CD8-positive, alpha-beta memory T cell (primary cell): ENCODE measurements at regions not wholly inside any gene's neighbourhood (a gene's known extent, or its start where the extent isn't known, plus 50 kb on each side); places are given as distances from the start of the nearest gene placed in this dataset.

ENCODE experiments used
- CTCF ChIA-PET: fragments of 350-600 bp; sonication (Branson Sonifier 250); formaldehyde crosslinking; loops from one replicate; lab custom pipeline; 2021; ENCODE audit warnings: antibody characterized with exemption; lab: Charles Lee
- POLR2A ChIA-PET: fragments of 350-600 bp; sonication (Branson Sonifier 250); formaldehyde crosslinking; loops from one replicate; lab custom pipeline; 2021; ENCODE audit warnings: antibody characterized with exemption; lab: Charles Lee
- DNase-seq, 5 donors: peaks; one replicate each; pipeline versions ENCODE4 v3.0.0 to v3.0.0-alpha.2; 2020 to 2022; ENCODE audit warnings: mixed read lengths in 1 of 5
- H3K27ac ChIP-seq: one replicate; pipeline ENCODE4 v1.7.0; 2013; ENCODE audit warnings: low read depth, mild to moderate bottlenecking, low read length, moderate library complexity
- H3K27me3 ChIP-seq: 2 replicates; pipeline ENCODE4 v1.7.0; 2013; ENCODE audit warnings: low read length, mild to moderate bottlenecking; ENCODE audit not compliant: insufficient read depth, poor library complexity, severe bottlenecking
- H3K36me3 ChIP-seq: 2 replicates; pipeline ENCODE4 v1.7.0; 2013; ENCODE audit warnings: mild to moderate bottlenecking, low read length, moderate library complexity; ENCODE audit not compliant: insufficient read depth
- H3K4me1 ChIP-seq: 2 replicates; pipeline ENCODE4 v1.7.0; 2013; ENCODE audit warnings: mild to moderate bottlenecking, low read length, moderate library complexity; ENCODE audit not compliant: insufficient read depth
- H3K4me3 ChIP-seq: 2 replicates; pipeline ENCODE4 v1.7.0; 2013; ENCODE audit warnings: mild to moderate bottlenecking, low read length
- H3K9me3 ChIP-seq: 2 replicates; pipeline ENCODE4 v1.7.0; 2013; ENCODE audit warnings: mild to moderate bottlenecking, low read length
- H3K27ac Mint-ChIP-seq, 8 donors: one replicate each; pipeline ENCODE4 v1.8.0; 2020 to 2021; ENCODE audit warnings: mixed read lengths in 8 of 8, mild to moderate bottlenecking in 6 of 8, inconsistent platforms in 3 of 8, moderate library complexity in 3 of 8
- H3K27me3 Mint-ChIP-seq, 2 donors: one replicate each; pipeline ENCODE4 v1.8.0; 2020 to 2021; ENCODE audit warnings: mixed read lengths in 2 of 2, mild to moderate bottlenecking in 1 of 2, moderate library complexity in 1 of 2
- H3K36me3 Mint-ChIP-seq, 3 donors: one replicate each; pipeline ENCODE4 v1.8.0; 2020 to 2021; ENCODE audit warnings: mixed read lengths in 3 of 3, inconsistent platforms in 1 of 3, mild to moderate bottlenecking in 1 of 3
- H3K4me1 Mint-ChIP-seq, 3 donors: one replicate each; pipeline ENCODE4 v1.8.0; 2020 to 2021; ENCODE audit warnings: mixed read lengths in 3 of 3, inconsistent platforms in 1 of 3, mild to moderate bottlenecking in 1 of 3
- H3K4me3 Mint-ChIP-seq, 7 donors: one replicate each; pipeline ENCODE4 v1.8.0; 2020 to 2021; ENCODE audit warnings: mixed read lengths in 7 of 7, mild to moderate bottlenecking in 6 of 7, moderate library complexity in 4 of 7, inconsistent platforms in 2 of 7
- H3K9me3 Mint-ChIP-seq, 5 donors: one replicate each; pipeline ENCODE4 v1.8.0; 2020 to 2022; ENCODE audit warnings: mixed read lengths in 5 of 5, mild to moderate bottlenecking in 3 of 5, moderate library complexity in 2 of 5, inconsistent platforms in 1 of 5

- H3K4me1 ChIP-seq = no peaks in the 10 kb centered on the region
- H3K9me3 ChIP-seq = no peaks in the 10 kb centered on the region
- Mint-ChIP-seq H3K27me3 (peaks cover 0 to 2% of the 10 kb centered on the region in 2 donors), H3K27ac (no peak overlapping the region), H3K4me1 (no peaks in the 10 kb centered on the region), H3K9me3 (peaks cover 0 to 24% (median 9%) of the 10 kb centered on the region in 5 donors), H3K36me3 (no peaks in the 10 kb centered on the region), H3K4me3 (no peak overlapping the region)
- no peaks in the 10 kb centered on the region for H3K27me3 ChIP-seq
- H3K4me3 ChIP-seq = no peak overlapping the region
- no peak overlapping the region for H3K27ac ChIP-seq
- DNase-seq = no peak
- ChIA-PET CTCF (no interaction called here), POLR2A (no interaction called here)
- H3K36me3 ChIP-seq = no peaks in the 10 kb centered on the region
These were observed 458.7 kb upstream of the ZFHX3 start for GRCh38 chr16:73506568-73507056.

GRCh38 chr16:73505577-73505976 is 457.6 kb upstream of the ZFHX3 start:
- peaks cover 0 to 2% of the 10 kb centered on the region in 2 donors for H3K27me3 Mint-ChIP-seq
- Histone ChIP-seq H3K27ac (no peak overlapping the region), H3K36me3 (no peaks in the 10 kb centered on the region), H3K27me3 (no peaks in the 10 kb centered on the region), H3K4me1 (no peaks in the 10 kb centered on the region), H3K4me3 (no peak overlapping the region), H3K9me3 (no peaks in the 10 kb centered on the region)
- H3K27ac Mint-ChIP-seq = no peak overlapping the region
- no peaks in the 10 kb centered on the region for H3K4me1 Mint-ChIP-seq
- no peak overlapping the region for H3K4me3 Mint-ChIP-seq
- ChIA-PET CTCF (no interaction called here), POLR2A (no interaction called here)
- H3K36me3 Mint-ChIP-seq = no peaks in the 10 kb centered on the region
- H3K9me3 Mint-ChIP-seq = peaks cover 0 to 20% (median 9%) of the 10 kb centered on the region in 5 donors
- DNase-seq = no peak

- no peaks in the 10 kb centered on the region for H3K4me1 Mint-ChIP-seq
- Histone ChIP-seq H3K27ac (no peak overlapping the region), H3K4me1 (no peaks in the 10 kb centered on the region), H3K9me3 (no peaks in the 10 kb centered on the region), H3K36me3 (no peaks in the 10 kb centered on the region), H3K27me3 (no peaks in the 10 kb centered on the region), H3K4me3 (no peak overlapping the region)
- H3K4me3 Mint-ChIP-seq = no peak overlapping the region
- H3K27ac Mint-ChIP-seq = no peak overlapping the region
- ChIA-PET POLR2A (no interaction called here), CTCF (no interaction called here)
- H3K36me3 Mint-ChIP-seq = no peaks in the 10 kb centered on the region
- peaks cover 0 to 2% of the 10 kb centered on the region in 2 donors for H3K27me3 Mint-ChIP-seq
- no peak for DNase-seq
- H3K9me3 Mint-ChIP-seq = peaks cover 0 to 20% (median 6%) of the 10 kb centered on the region in 5 donors
These were observed 457.0 kb upstream of the ZFHX3 start for GRCh38 chr16:73504591-73505575.

- H3K27ac Mint-ChIP-seq = no peak overlapping the region
- Histone ChIP-seq H3K36me3 (no peaks in the 10 kb centered on the region), H3K27ac (no peak overlapping the region), H3K9me3 (no peaks in the 10 kb centered on the region), H3K4me1 (no peaks in the 10 kb centered on the region), H3K4me3 (no peak overlapping the region), H3K27me3 (no peaks in the 10 kb centered on the region)
- no peak overlapping the region for H3K4me3 Mint-ChIP-seq
- H3K4me1 Mint-ChIP-seq = no peaks in the 10 kb centered on the region
- ChIA-PET CTCF (no interaction called here), POLR2A (no interaction called here)
- no peak for DNase-seq
- no peaks in the 10 kb centered on the region for H3K27me3 Mint-ChIP-seq
- H3K9me3 Mint-ChIP-seq = peaks cover 0 to 15% (median 6%) of the 10 kb centered on the region in 5 donors
- no peaks in the 10 kb centered on the region for H3K36me3 Mint-ChIP-seq
These were observed 455.2 kb upstream of the ZFHX3 start for GRCh38 chr16:73503093-73503492.

- H3K4me3 Mint-ChIP-seq = no peak overlapping the region
- no peaks in the 10 kb centered on the region for H3K4me1 Mint-ChIP-seq
- Histone ChIP-seq H3K4me1 (no peaks in the 10 kb centered on the region), H3K9me3 (no peaks in the 10 kb centered on the region), H3K4me3 (no peak overlapping the region), H3K27me3 (no peaks in the 10 kb centered on the region), H3K36me3 (no peaks in the 10 kb centered on the region), H3K27ac (no peak overlapping the region)
- no peaks in the 10 kb centered on the region for H3K36me3 Mint-ChIP-seq
- peaks cover 0 to 6% (median 2%) of the 10 kb centered on the region in 5 donors for H3K9me3 Mint-ChIP-seq
- CTCF ChIA-PET = no interaction called here
- no peak overlapping the region for H3K27ac Mint-ChIP-seq
- H3K27me3 Mint-ChIP-seq = no peaks in the 10 kb centered on the region
- no peak for DNase-seq
- POLR2A ChIA-PET = no interaction called here
These were observed 451.3 kb upstream of the ZFHX3 start for GRCh38 chr16:73499276-73499675.

- H3K27ac Mint-ChIP-seq = no peak overlapping the region
- peaks cover 0 to 10% (median 4%) of the 10 kb centered on the region in 5 donors for H3K9me3 Mint-ChIP-seq
- H3K4me1 Mint-ChIP-seq = no peaks in the 10 kb centered on the region
- DNase-seq = no peak
- Histone ChIP-seq H3K4me1 (no peaks in the 10 kb centered on the region), H3K4me3 (no peak overlapping the region), H3K27ac (no peak overlapping the region), H3K27me3 (no peaks in the 10 kb centered on the region), H3K36me3 (no peaks in the 10 kb centered on the region), H3K9me3 (no peaks in the 10 kb centered on the region)
- H3K36me3 Mint-ChIP-seq = no peaks in the 10 kb centered on the region
- no peak overlapping the region for H3K4me3 Mint-ChIP-seq
- ChIA-PET CTCF (no interaction called here), POLR2A (no interaction called here)
- peaks cover 0 to 3% of the 10 kb centered on the region in 2 donors for H3K27me3 Mint-ChIP-seq
These were observed 438.0 kb upstream of the ZFHX3 start for GRCh38 chr16:73485880-73486279.

GRCh38 chr16:73483934-73484711 is 436.2 kb upstream of the ZFHX3 start:
- Mint-ChIP-seq H3K9me3 (peaks cover 3 to 10% (median 5%) of the 10 kb centered on the region in 5 donors), H3K4me1 (no peaks in the 10 kb centered on the region), H3K27me3 (peaks cover 0 to 3% of the 10 kb centered on the region in 2 donors), H3K36me3 (no peaks in the 10 kb centered on the region), H3K4me3 (no peak overlapping the region), H3K27ac (no peak overlapping the region)
- no peak overlapping the region for H3K4me3 ChIP-seq
- POLR2A ChIA-PET = no interaction called here
- no peaks in the 10 kb centered on the region for H3K27me3 ChIP-seq
- DNase-seq = no peak
- CTCF ChIA-PET = no interaction called here
- H3K4me1 ChIP-seq = no peaks in the 10 kb centered on the region
- no peak overlapping the region for H3K27ac ChIP-seq
- H3K9me3 ChIP-seq = no peaks in the 10 kb centered on the region
- H3K36me3 ChIP-seq = no peaks in the 10 kb centered on the region
